Ovary (tissue), 3 donors: ENCODE measurements at regions not wholly inside any gene's neighbourhood (a gene's known extent, or its start where the extent isn't known, plus 50 kb on each side); places are given as distances from the start of the nearest gene placed in this dataset.

Experiments
- CTCF ChIP-seq, 3 donors: fragments of 450-650 bp in 2 of 3; fragments of 200-600 bp in 1 of 3; IDR thresholded peaks; one replicate each; pipeline versions ENCODE4 v1.5.1 to v1.8.0; 2016 to 2022; ENCODE audit warnings: antibody characterized with exemption in 3 of 3, mild to moderate bottlenecking in 1 of 3
- EP300 ChIP-seq: sonication (generic); formaldehyde crosslinking; IDR thresholded peaks from one replicate; pipeline ENCODE4 v1.6.1; 2017; ENCODE audit warnings: antibody characterized with exemption
- POLR2A ChIP-seq: fragments of 450-650 bp; IDR thresholded peaks from one replicate; pipeline ENCODE4 v1.6.1; 2017; ENCODE audit warnings: antibody characterized with exemption, mild to moderate bottlenecking, moderate library complexity
- donor health status: DM: no; HTN: no; CAD: no.

DNA sequence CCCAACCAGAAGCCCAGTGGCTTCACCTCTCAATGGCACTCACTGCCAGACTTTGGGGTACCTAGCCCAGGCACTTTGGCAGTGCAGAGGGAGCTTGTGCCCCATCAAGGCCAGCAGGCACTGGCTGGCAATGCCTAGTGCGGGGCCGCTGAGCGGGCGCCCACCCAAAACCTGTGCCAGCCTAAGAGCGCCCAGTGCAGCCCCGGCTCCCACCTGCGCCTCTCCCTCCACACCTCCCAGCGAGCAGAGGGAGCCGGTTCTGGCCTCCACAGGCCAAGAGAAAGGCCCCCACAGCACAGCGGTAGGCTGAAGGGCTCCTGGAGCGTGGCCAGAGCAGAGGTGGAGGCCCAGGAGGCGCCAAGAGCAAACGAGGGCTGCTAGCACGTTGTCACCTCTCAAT is 930.8 kb downstream of the IPMK start:
- TF ChIP-seq POLR2A (no peak), CTCF (IDR thresholded peaks at IDR 0.05) (no peak), EP300 (no peak)
